Thoracic aorta (tissue), 2 donors: ENCODE measurements at regions not wholly inside any gene's neighbourhood (a gene's known extent, or its start where the extent isn't known, plus 50 kb on each side); places are given as distances from the start of the nearest gene placed in this dataset.

Experiments
- ATAC-seq: fragments of 150-250 bp; one replicate; pipeline ENCODE4 v1.8.0; 2017; ENCODE audit warnings: low read depth; ENCODE audit not compliant: insufficient number of reproducible peaks, low FRiP score
- DNase-seq: peaks from one replicate; pipeline ENCODE4 v3.0.0-alpha.2; 2020; ENCODE audit warnings: low spot score
- H3K27ac ChIP-seq, 2 donors: fragments of 200-600 bp; sonication (generic); 1 replicate in 1 of 2; 2 replicates in 1 of 2; pipeline ENCODE4 v1.5.1; 2016; ENCODE audit warnings: mild to moderate bottlenecking in 2 of 2, moderate library complexity in 2 of 2
- H3K27me3 ChIP-seq: fragments of 200-600 bp; sonication (generic); replicated peaks from 2 replicates; pipeline ENCODE4 v1.6.0; 2016; ENCODE audit warnings: mild to moderate bottlenecking; ENCODE audit not compliant: insufficient read depth
- H3K36me3 ChIP-seq: fragments of 200-600 bp; sonication (generic); one replicate; pipeline ENCODE4 v1.5.1; 2016
- H3K4me1 ChIP-seq, 2 donors: fragments of 200-600 bp; sonication (generic); 1 replicate in 1 of 2; 2 replicates in 1 of 2; pipeline versions ENCODE4 v1.5.1 to v1.6.0; 2016; ENCODE audit warnings: low read depth in 2 of 2, mild to moderate bottlenecking in 1 of 2; ENCODE audit not compliant: control insufficient read depth in 1 of 2
- H3K4me3 ChIP-seq: fragments of 200-600 bp; sonication (generic); 2 replicates; pipeline ENCODE4 v1.5.1; 2016; ENCODE audit warnings: mild to moderate bottlenecking
- H3K9me3 ChIP-seq: fragments of 200-600 bp; sonication (generic); 2 replicates; pipeline ENCODE4 v1.5.1; 2016
- CTCF ChIP-seq: fragments of 200-600 bp; sonication (generic); IDR thresholded peaks from one replicate; pipeline ENCODE4 v1.5.1; 2019; ENCODE audit warnings: antibody characterized with exemption

- DNase-seq (no peak), ATAC-seq (no peak)
- Histone ChIP-seq H3K4me1 (peaks cover 0 to 5% of the 10 kb centered on the region in 2 donors), H3K27ac (no peak overlapping the region), H3K9me3 (no peaks in the 10 kb centered on the region), H3K4me3 (no peak overlapping the region), H3K36me3 (no peaks in the 10 kb centered on the region), H3K27me3 (no peaks in the 10 kb centered on the region)
- TF ChIP-seq CTCF = no peak
Measured at GRCh38 chr9:12272471-12273120, 420.6 kb upstream of the TYRP1 start.

GRCh38 chr9:12274577-12274976 lies 418.6 kb upstream of the TYRP1 start:
- DNase-seq (no peak), ATAC-seq (no peak)
- Histone ChIP-seq H3K4me1 (peaks cover 0 to 5% of the 10 kb centered on the region in 2 donors), H3K4me3 (no peak overlapping the region), H3K9me3 (no peaks in the 10 kb centered on the region), H3K27ac (no peak overlapping the region), H3K27me3 (no peaks in the 10 kb centered on the region), H3K36me3 (no peaks in the 10 kb centered on the region)
- no peak for TF ChIP-seq CTCF

DNA sequence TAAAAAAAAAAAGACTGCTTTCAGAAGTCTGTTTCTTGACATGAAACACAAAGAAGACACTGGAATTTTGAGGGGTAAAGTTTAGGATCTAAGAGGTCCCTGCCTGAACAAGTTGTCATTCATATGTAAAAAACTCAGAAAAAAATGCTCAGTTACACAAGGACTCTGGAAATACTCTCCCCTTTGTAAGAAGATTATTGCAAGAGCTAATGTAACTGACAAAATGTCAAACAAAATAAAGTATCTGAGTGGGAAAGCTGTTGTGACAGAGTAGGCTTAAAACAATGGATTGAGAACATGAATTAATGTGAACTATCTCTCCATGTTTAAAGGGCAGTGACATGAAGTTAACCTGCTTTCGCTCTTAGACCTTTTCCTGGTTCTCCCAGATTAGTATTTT lies 416.7 kb upstream of the TYRP1 start:
- Histone ChIP-seq H3K36me3 (no peaks in the 10 kb centered on the region), H3K4me1 (peaks cover 0 to 5% of the 10 kb centered on the region in 2 donors), H3K4me3 (no peak overlapping the region), H3K27me3 (no peaks in the 10 kb centered on the region), H3K9me3 (no peaks in the 10 kb centered on the region), H3K27ac (no peak overlapping the region)
- no peak for TF ChIP-seq CTCF
- ATAC-seq (no peak), DNase-seq (no peak)

GRCh38 chr9:12289711-12290110 lies 403.5 kb upstream of the TYRP1 start:
- no peak overlapping the region for H3K4me3 ChIP-seq
- ATAC-seq = no peak

More at GRCh38 chr9:12289711-12290110, 403.5 kb upstream of the TYRP1 start:
- Histone ChIP-seq H3K27me3 (no peaks in the 10 kb centered on the region), H3K27ac (no peak overlapping the region), H3K36me3 (no peaks in the 10 kb centered on the region), H3K9me3 (no peaks in the 10 kb centered on the region), H3K4me1 (no peaks in the 10 kb centered on the region)
- no peak for DNase-seq
- no peak for TF ChIP-seq CTCF
